ENCODE measurements at regions not wholly inside any gene's neighbourhood (a gene's known extent, or its start where the extent isn't known, plus 50 kb on each side); places are given as distances from the start of the nearest gene placed in this dataset.

GRCh38 chr13:112007191-112007590, 59.8 kb upstream of the SOX1 start:
- DNase-seq = no peak

- no peak for DNase-seq
Observed at GRCh38 chr13:112010714-112011113, 56.2 kb upstream of the SOX1 start.

- no peak for DNase-seq
Observed at GRCh38 chr13:112012016-112012704, 54.8 kb upstream of the SOX1 start.

- DNase-seq = no peak
Observed at GRCh38 chr13:112012705-112013085, 54.3 kb upstream of the SOX1 start.

GRCh38 chr13:112013665-112014064, 53.3 kb upstream of the SOX1 start:
- DNase-seq = no peak

GRCh38 chr13:112014857-112015256, 52.1 kb upstream of the SOX1 start:
- no peak for DNase-seq

All from NCI-H187 treated with DMSO at 0.1 percent for 48 hours (cell line).